Epidermal melanocyte (primary cell): ENCODE measurements at regions not wholly inside any gene's neighbourhood (a gene's known extent, or its start where the extent isn't known, plus 50 kb on each side); places are given as distances from the start of the nearest gene placed in this dataset.
"Not testable (repeated sequence)": the region's sequence is repeated elsewhere in the genome, so short reads cannot be mapped to it uniquely, and the experiment has no call there.

Experiments
- DNase-seq: peaks from one replicate; pipeline ENCODE4 v3.0.0; 2011; ENCODE audit warnings: low spot score; ENCODE audit not compliant: insufficient read length

DNA sequence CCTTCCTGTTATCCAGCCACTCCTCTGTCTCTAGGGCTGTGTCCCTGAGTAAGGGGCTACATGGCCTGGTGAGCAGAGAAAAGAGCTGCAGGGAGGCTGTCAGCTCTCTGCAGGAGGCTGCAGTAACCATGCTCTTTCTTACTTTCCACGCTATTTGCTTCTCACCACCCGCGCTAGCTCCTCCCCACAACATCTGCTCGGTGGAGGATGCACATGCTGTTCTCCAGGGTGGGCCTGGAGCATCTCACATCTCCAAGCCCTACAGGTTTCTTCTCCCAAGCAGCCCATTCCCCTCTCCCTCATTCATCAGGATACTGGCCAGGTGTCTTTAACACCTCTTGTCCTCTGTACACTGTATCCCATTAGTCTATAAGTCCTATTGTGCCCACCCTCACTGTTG, 103.8 kb downstream of the IER5 start:
- no peak for DNase-seq

- DNase-seq = no peak
These were observed 114.6 kb downstream of the IER5 start for GRCh38 chr1:181202986-181203555.

GRCh38 chr1:181204530-181204929, 116.0 kb downstream of the IER5 start:
- no peak for DNase-seq

GRCh38 chr1:181205901-181206300, 117.4 kb downstream of the IER5 start:
- no peak for DNase-seq

- DNase-seq = no peak
These were observed 118.0 kb downstream of the IER5 start for GRCh38 chr1:181206513-181206912.

DNA sequence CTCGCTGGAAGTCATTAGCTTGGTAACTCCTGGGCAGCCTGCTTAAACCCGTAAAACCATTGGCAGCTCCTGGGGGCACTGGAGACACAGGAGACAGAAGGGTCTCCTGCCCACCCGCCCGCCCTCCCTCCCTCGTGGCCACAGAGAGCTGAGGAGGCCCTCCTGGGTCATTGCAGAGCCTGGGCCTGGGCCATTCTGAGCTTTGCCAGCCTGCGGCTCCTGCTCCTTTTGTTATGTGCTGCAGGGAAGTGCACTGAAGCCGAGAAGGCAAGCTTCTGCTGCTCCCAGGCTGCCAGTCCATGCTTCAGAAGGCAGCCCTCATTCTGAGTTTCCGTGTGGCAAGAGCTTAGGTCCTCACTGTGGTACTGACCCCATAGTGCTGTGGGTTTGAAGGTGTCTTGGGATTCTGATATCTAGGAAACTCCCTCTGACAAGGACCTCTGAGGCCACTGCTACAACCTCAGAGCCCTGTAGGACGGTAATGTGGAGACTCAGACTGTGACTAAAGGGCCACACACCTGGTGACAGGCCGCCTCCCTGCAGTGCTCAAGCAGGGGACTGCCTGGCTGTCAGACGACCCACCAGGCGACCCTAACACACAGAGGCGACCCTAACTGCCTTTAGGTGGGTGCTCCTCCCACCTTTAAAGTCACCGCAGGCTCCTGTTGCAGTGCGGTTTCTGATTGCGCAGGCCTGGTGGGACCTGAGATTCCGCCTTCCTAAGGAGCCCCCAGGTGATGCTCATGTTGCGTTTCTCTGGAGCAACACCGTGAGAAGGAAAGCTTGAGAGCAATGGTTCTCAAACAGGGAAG, 118.7 kb downstream of the IER5 start:
- peak; percentile 1 for DNase-seq

GRCh38 chr1:181208083-181208482, 119.6 kb downstream of the IER5 start:
- DNase-seq = peak; percentile 4

GRCh38 chr1:181208967-181209366, 120.5 kb downstream of the IER5 start:
- no peak for DNase-seq

DNA sequence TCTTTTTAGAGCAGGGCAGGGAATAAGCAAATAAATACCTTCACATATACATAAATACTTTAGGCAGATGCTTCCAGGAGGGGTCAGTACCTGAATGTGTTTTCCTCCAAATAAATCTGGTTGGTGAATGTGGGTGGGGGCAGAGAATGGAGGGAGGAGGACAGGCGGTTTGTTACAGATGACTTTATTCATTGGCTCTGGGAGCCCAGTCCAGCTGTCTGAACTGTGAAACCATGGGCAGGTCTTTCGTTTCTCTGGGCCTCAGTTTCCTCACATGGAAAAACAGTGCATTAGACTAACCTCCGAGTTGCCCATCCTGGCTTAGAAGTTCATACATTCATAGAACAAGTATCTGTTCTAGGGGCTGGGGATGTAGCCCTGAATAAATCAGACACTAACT, 124.6 kb downstream of the IER5 start:
- DNase-seq = no peak

DNA sequence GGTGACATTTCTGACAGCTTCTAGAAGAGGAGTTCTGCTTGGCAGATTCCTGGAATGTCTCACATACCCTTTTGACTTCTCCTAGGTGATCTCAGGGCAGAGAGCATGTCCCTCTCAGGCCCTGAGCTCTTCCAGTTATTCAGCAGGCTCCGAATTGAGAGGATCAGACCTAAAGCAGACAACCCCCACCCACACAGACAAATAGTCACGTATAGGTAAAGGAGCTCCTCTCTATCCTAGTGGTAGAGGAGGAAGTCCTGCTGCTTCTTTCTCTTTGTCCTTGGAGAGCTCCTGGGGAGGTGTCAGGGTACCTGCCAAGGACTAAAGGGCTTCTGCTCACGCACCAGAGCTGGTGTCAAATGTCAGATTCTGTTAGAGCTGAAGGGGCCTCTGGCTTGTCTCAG, 128.1 kb downstream of the IER5 start:
- DNase-seq = no peak

DNA sequence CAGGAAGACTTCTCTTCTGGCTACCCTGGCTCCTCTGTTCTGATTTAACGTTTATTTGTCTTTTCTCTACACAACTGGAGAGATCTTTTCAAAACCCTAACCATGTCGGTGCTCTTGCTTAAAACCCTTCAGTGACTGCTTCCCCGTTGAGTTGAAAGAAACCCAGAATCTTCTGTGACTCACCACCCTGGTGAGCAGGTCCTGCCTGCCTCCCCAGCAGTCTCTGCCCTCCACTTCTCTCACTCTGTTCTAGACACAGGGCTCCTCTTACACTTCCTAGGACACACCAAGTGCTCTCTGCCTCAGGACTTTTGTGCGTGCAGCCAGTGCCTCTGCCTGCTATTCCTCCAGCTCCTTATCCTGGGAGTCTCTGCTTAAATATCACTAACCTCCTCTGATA, 131.4 kb downstream of the IER5 start:
- no peak for DNase-seq

GRCh38 chr1:181221078-181221477, 132.6 kb downstream of the IER5 start:
- DNase-seq = no peak

DNA sequence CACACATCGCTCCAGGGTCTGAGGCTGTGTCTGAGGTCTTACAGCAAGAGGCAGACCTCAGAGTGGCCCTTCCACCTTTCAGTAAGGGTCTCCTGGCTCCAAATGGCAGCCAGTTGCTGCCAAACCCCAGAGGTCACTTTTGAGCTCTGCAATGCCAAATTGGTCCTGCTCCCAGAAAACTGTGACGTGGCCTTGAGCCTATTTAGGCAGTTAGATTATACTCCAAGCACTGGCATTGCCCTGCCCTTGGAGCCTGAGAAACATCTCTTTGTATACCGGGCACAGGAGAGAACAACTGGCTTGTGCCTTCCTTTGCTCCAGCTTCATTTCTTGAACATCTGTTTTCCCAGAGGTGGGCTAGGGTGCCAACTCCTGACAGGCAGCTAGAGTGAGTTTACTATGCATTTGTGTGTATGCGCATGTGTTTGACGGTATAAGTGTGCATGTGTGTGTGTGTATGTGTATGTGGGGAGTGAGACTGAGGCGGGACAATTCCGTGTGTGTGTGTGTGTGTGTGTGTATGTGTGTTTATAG, 134.5 kb downstream of the IER5 start:
- no peak for DNase-seq

GRCh38 chr1:181226728-181227127, 138.2 kb downstream of the IER5 start:
- not testable (repeated sequence) for DNase-seq

- no peak for DNase-seq
These were observed 150.6 kb downstream of the IER5 start for GRCh38 chr1:181239086-181239485.

- DNase-seq = not testable (repeated sequence)
These were observed 157.8 kb downstream of the IER5 start for GRCh38 chr1:181246320-181246719.

DNA sequence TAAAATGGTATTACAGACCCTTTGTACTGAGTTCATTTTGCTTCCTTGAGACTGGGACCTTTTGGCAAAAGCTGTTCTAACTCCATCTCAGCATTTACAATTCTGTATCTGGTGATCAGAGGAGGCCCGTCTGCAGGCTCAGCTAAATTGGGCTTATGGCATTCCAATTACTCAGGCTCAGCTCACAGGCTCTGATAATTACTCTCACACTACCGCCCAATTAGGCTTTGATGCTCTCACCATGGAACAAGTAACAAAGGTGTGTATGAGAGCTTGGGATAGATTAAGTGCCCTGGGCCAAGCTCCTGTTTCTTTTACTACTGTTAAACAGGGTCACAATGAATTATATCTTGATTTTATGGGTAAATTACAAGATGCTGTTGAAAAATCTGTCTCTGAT, 159.9 kb downstream of the IER5 start:
- not testable (repeated sequence) for DNase-seq

- no peak for DNase-seq
These were observed 160.7 kb downstream of the IER5 start for GRCh38 chr1:181249186-181249585.

DNA sequence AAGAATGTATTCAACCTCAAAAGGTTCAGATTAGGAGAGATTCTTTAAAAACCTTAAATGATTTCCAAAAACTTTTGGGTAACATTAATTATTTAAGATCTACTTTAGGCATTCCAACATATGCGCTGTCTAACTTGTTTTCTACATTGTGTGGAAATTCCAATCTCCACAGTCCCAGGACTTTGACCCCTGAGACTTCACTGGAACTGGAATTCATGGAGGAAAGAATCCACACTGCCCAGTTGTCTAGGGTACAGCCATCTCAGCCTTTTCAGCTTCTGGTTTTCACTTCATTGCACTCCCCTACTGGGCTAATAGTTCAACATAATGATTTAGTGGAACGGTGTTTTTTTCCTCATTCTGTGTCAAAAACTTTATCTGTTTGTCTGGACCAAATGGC, 161.5 kb downstream of the IER5 start:
- DNase-seq = no peak

DNA sequence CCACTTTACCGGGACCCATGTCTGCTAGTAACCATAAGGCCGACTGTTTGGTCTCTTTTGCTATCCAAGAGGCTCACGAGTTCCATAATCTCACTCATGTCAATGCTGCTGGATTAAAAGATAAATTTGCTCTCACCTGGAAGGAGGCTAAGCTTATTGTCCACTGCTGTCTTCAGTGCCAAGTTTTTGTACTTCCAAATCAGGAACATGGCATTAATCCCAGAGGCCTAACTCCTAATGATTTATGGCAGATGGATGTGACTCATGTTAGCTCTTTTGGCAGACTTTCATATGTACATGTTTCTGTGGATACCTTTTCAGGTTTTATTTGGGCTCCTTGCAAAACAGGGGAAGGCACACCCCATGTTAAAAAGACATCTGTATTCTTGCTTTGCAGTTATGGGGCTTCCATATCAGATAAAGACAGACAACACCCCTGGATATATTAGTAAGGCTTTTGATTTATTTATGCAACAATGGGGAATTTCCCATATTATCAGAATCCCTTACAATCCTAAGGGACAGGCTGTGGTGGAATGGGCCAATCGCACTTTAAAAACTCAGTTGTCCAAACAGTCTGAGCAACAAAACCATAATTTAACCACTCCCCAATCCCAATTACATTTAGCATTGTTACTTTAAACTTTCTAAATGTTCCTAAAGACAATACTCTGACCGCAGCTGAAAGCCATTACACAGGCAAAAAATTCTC, 162.7 kb downstream of the IER5 start:
- no peak for DNase-seq

DNA sequence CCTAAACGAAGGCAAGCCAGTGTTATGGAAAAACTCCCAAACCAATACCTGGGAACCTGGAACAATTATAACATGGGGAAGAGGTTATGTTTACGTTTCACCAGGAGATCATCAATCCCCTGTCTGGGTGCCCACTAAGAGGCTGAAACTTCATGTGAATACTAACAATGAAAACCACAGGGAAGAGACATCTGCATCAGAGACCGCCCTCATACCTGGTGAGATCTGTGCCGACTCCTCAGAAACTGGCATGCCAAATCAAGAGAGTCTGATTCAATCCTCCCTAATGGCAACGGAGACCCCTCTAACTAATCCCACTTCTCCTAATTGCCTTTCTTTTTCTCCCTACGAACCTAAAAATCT, 163.2 kb downstream of the IER5 start:
- DNase-seq = no peak

GRCh38 chr1:181253601-181254000, 165.1 kb downstream of the IER5 start:
- DNase-seq = not testable (repeated sequence)
